22Rv1 (cell line): ENCODE measurements at regions not wholly inside any gene's neighbourhood (a gene's known extent, or its start where the extent isn't known, plus 50 kb on each side); places are given as distances from the start of the nearest gene placed in this dataset.
"Not testable (repeated sequence)": the region's sequence is repeated elsewhere in the genome, so short reads cannot be mapped to it uniquely, and the experiment has no call there.

Experiments used
- H3K27ac ChIP-seq: fragments of 450-650 bp; 2 replicates; pipeline ENCODE4 v1.5.1; 2017
- ZFX ChIP-seq: fragments of 450-650 bp; IDR thresholded peaks from 2 replicates; pipeline ENCODE4 v1.6.1; 2017; ENCODE audit warnings: antibody characterized with exemption, borderline replicate concordance
- TF ChIP-seq, protein P1 (sequence below): fragments of 450-650 bp; IDR thresholded peaks from 2 replicates; pipeline ENCODE4 v1.5.1; 2017; ENCODE audit warnings: mild to moderate bottlenecking

DNA sequence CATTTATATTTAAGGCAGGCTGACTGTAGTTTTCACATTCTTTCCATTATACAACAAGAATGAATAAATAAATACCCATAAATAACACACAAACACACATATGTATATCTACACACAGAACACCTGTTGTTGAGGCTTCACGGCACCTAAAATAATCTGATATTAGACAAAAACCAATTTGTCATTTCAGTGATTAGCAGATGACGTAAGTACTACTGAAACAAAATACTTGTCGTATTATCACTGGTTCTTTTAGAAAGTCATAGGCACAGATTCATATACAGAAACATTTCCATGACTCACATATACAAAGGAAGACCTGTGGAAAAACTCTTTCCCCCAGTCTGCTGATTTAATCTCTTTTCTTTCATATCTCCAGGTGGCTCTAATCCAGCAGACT, 1113.4 kb upstream of the FANCL start:
- no peak for TF ChIP-seq ZFX
- TF ChIP-seq, protein P1, sequence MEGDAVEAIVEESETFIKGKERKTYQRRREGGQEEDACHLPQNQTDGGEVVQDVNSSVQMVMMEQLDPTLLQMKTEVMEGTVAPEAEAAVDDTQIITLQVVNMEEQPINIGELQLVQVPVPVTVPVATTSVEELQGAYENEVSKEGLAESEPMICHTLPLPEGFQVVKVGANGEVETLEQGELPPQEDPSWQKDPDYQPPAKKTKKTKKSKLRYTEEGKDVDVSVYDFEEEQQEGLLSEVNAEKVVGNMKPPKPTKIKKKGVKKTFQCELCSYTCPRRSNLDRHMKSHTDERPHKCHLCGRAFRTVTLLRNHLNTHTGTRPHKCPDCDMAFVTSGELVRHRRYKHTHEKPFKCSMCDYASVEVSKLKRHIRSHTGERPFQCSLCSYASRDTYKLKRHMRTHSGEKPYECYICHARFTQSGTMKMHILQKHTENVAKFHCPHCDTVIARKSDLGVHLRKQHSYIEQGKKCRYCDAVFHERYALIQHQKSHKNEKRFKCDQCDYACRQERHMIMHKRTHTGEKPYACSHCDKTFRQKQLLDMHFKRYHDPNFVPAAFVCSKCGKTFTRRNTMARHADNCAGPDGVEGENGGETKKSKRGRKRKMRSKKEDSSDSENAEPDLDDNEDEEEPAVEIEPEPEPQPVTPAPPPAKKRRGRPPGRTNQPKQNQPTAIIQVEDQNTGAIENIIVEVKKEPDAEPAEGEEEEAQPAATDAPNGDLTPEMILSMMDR, result no peak
- H3K27ac ChIP-seq, result no peak overlapping the region

DNA sequence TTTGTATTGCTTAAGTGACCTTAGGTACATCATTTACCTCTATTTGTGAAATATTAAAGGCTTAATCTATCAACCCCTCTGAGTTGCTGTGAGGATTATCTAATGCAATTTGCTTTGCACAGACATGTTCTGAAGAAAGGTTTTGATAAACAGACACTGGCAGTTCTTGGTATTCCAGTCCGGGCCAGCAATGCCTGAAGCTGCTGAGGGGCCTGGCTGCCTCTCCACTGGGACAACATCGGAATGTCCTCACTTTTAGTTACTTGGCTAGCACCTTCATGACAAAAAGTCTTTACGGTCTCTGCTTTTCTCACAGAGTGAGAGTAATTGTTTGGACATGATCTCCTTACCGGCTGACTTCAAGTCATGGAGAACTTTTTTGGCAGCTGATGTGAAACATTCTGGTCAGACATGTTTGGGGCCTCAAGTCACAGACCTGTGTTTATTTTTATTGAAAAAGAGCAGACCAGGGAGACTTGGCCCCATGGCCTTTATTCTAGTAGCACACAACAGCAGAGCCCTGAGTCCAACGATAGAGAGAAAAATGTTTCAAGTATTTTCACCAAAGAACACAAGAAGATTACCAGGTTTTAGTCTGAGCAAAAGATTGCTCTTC, 1112.3 kb upstream of the FANCL start:
- H3K27ac ChIP-seq, result no peak overlapping the region
- no peak for TF ChIP-seq ZFX
- TF ChIP-seq, protein P1, result no peak

DNA sequence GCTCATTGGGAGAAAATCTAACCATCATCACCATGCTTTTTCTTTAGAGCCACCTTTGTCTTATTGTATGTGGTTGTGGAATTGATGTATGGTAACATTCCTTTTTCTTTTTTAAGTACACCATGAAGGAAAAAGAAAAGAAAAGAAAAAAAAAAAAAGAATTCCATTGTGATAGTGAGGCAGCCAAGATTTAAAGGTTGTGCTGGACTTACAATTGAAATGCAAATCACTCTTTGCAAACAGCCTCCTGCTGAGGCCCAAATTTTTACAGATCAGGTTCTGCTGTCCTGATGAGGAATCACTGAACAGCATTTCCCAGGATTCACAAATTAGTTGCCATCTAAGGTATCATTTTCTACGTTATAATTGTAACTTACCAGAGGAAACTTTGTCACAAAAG, 1101.0 kb upstream of the FANCL start:
- no peak overlapping the region for H3K27ac ChIP-seq
- TF ChIP-seq, protein P1, result no peak
- no peak for TF ChIP-seq ZFX

DNA sequence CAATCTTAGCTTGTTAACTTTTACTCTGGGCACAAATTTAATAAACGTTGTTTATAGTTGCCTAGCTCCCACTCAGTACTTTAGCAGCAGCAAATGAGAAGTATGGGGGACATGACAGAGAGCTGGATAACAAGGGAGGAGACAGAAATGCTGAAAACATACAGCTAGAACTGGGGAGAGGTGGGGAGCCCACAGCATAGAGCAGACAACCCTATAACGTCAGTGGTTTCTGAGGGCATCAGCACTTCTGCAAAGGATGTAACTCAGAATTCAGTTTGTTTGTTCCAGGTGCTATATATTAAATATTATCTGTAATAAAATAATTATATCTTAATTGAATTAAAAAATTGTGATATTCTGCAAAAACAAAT, 1098.7 kb upstream of the FANCL start:
- H3K27ac ChIP-seq, result no peak overlapping the region
- TF ChIP-seq, protein P1, result no peak
- TF ChIP-seq ZFX, result no peak

DNA sequence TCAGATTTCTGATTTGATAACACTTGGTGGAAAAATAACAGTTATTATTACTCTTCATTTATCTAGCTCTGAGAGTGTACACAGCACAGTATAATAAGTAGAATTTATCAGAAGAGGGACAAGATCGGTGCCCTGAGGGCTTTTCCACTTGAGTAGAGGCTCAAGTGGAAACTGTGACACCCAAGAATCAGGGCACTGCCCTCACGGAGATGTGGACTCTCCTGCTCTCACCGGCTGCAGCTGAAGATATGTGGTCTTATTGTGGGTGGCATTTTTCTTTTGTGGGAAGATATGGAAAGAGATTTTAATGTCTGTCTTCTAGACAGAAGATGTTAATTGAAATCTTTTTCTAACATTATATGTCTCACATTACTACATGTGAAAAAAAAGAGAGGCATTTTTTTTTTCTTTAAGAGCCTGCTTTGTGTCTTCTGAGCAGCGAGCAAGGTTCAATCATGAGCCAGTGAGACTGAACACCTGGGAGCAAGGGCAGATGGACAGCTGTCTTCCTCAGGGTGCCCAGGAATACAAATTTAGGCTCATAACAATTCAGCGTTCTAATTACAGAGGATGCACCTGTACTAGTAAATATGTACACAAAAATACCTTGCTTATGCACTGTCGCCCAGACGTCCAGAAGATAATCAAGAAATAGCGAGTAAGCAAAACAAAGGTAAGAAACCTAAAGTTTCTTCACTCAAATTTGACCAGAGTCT, 1098.2 kb upstream of the FANCL start:
- no peak for TF ChIP-seq ZFX
- TF ChIP-seq, protein P1, result no peak
- H3K27ac ChIP-seq, result no peak overlapping the region

DNA sequence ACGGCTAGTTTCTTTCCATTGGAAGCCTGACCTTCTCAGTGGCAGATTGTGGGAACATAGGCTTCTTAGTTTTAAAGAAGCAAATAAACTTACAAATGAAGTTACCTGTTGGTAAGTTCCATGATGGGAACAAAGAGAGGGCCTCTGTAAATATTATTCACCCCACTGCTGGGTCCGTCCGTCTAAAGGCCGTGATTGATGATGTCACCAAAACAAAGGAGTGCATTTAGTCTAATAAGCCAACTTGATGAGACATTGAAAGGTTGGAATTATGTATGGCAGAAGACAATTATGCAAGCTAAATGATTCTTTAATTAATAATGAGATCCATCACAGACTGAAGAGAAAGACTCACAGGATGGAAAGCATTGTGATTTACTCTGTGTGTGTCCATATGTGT, 1091.9 kb upstream of the FANCL start:
- TF ChIP-seq, protein P1, result no peak
- TF ChIP-seq ZFX, result no peak
- H3K27ac ChIP-seq, result no peak overlapping the region

DNA sequence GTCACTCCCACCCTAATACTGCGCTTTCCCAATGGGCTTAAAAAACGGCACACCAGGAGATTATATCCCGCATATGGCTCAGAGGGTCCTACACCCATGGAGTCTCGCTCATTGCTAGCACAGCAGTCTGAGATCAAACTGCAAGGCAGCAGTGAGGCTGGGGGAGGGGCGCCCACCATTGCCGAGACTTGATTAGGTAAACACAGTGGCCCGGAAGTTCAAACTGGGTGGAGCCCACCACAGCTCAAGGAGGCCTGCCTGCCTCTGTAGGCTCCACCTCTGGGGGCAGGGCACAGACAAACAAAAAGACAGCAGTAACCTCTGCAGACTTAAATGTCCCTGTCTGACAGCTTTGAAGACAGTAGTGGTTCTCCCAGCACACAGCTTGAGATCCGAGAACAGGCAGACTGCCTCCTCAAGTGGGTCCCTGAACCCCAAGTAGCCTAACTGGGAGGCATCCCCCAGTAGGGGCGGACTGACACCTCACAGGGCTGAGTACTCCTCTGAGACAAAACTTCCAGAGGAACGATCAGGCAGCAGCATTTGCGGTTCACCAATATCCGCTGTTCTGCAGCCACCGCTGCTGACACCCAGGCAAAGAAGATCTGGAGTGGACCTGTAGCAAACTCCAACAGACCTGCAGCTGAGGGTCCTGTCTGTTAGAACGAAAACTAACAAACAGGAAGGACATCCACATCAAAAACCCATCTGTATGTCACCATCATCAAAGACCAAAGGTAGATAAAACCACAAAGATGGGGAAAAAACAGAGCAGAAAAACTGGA, 1085.6 kb upstream of the FANCL start:
- H3K27ac ChIP-seq, result not testable (repeated sequence)
